GM18520 (cell line): ENCODE measurements at regions not wholly inside any gene's neighbourhood (a gene's known extent, or its start where the extent isn't known, plus 50 kb on each side); places are given as distances from the start of the nearest gene placed in this dataset.

ENCODE experiments used
- ATAC-seq: cut with Tn5 transposase; IDR thresholded peaks from one replicate; pipeline ENCODE4 v1.9.1; 2021; ENCODE audit not compliant: unreplicated experiment

- ATAC-seq: no peak
These were observed 1161.3 kb downstream of the C4orf33 start for GRCh38 chr4:130257271-130257670.

DNA sequence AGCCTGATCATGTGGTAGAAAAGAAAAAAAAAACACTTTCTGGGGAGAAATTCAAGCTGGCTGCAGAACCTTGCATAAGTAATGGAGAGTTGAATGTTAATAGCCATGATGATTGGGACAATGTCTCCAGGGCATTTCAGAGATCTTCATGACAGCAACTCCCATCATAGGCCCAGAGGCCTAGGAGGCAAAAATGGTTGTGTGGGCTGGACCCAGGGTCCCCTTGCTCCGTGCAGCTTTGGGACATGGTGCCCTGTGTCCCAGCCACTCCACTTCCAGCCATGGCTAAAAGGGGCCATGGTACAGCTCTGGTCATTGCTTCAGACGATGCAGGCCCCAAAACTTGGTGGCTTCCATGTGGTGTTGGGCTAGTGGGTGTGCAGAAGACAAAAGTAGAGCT, 1170.9 kb downstream of the C4orf33 start:
- no peak for ATAC-seq

DNA sequence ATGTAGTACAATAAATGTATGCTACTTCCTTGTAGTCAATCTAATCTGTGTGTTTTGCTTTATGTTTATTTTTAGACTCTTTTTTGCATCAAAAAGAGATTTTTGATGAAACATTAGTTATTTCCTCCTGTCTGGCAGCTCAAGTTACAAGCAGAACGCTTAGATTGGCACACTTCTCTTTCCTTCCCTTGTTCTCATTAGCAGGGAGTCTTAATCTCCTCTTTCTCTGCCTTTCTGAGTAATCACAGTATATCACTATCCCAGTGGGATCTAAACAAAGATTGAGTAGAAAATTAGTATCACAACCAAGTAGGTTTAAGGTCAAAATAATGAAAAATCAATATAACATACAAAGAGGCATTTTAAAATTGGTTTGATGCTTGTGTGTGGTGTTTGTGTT, 1192.6 kb downstream of the C4orf33 start:
- ATAC-seq: no peak

GRCh38 chr4:130293692-130294091, 1197.7 kb downstream of the C4orf33 start:
- ATAC-seq: no peak

GRCh38 chr4:130296448-130296847, 1200.5 kb downstream of the C4orf33 start:
- ATAC-seq: no peak

DNA sequence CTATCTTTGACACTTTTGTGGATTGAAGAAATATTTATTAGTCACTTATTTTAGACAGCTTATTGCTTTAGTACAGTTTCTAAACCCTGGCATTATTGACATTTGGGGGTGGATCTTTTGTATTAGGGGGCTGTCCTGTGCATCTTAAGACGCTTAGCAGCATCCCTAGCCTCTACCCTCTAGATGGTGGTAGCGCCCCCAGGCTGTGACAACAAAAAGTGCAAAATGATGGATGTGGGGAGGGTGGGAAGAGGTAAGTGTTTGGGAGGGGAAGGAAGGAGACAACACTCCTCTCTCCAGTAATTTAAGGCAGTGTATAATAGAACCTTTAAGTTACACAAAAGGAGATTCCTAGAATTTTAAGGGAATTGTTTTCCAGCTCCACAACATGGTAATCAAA, 1210.6 kb downstream of the C4orf33 start:
- no peak for ATAC-seq

- no peak for ATAC-seq
These were observed 1213.3 kb downstream of the C4orf33 start for GRCh38 chr4:130309221-130309620.

GRCh38 chr4:130322439-130322838, 1226.5 kb downstream of the C4orf33 start:
- ATAC-seq: no peak

GRCh38 chr4:130329036-130329435, 1233.1 kb downstream of the C4orf33 start:
- ATAC-seq: no peak

DNA sequence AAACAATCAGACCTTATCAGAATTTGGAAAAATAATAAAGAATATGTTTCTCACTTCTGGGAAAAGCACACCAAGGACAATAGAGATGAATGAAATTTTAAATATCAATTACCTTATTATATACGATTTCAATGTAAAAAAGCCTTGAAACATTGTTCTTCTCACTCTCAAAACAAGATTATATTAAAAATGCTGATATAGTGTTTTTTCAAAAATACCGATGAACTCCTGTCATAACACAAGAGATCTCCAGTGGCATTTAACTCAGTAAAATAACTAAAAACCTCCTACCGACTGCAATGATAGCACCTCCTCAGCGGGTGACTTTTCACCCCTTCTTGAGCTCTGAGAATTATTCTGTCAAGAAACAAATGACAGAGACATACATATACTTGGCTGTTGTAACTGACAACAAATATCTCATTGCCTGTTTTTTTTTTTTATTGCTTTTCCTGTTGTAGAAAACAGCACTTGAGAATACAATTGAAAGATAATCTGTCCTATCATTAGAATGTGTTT, 1237.3 kb downstream of the C4orf33 start:
- no peak for ATAC-seq

DNA sequence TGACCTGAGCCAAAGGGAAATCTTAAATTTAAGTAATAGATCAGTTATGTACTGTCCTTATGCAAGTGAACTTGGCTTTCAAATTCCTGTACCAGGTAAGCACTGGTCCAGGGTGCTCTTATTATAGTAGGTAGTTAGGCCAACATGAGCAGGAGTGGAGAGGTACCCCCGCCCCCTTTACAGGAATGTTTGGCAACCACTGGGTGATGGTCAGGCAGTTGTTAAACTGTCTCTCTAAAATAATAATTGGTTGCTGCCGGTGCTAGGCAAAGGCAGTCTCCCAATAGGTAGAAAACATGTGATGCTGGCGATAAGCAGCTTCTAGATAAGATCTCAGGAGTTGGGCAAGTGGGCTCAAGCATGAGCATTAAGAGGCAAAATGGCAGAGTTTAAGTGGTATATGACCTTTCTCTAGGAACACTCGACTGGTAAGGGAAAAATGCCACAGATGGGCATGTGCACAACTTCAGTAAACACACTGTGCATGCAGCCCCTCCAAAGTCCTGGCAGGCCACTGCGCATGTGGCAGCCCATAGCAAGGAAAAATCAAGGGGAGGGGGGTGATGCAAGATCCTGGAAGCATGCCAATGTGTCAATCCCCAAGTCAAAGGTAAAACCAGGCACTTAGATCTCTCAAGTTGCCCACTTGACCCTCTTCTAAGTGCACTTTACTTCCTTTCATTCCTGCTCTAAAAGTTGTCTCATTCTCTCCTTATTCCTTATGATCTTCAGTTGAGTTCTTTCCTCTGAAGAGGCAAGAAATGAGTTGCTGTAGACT, 1239.7 kb downstream of the C4orf33 start:
- ATAC-seq: no peak

DNA sequence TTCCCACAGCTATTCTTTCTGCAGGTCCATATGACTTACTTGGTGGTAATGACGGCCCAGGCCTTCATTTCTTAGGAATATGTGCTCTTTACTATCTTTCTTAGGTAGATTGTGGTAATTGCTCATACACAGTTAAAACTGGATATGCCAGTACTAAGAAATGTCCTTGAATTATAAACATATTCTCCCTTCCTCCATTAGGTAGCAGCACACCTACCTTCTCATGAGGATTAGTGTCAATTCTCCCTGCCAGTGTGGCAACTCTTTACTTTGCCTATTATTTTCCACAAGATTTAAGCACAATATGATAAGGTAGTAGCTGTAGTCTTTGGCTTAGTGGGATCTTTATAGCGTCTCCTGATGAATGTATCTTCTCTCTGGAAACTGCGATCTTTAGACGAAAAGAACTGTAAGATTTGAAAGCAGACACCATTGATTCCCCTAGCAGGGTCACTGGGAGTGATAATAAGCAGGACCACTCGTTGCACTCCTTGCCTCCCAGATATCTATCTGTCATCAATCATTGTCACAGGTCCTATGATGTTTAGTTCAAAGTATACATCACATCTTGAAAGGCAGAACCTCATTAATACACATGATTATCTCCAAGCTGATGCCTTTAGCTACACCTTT, 1240.7 kb downstream of the C4orf33 start:
- peak; percentile 86 for ATAC-seq

DNA sequence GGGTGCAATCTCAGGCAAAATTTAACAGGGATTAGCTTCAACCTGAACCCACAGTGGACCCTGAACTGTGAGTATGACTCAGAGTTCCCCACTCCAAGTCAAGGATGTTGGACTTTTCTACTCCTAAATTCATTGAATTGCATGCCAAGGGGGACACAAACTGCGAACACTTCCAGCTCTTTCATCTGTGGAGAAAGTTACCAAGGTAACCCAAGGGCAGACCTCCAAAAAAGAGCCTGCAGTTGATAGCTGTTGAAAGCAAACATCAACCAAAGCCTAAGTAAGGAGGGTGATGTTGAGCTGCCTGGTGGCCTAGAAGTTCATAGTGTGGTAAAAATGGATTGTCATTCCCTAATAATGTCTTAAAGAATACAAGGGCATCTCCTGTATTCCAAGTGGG, 1242.9 kb downstream of the C4orf33 start:
- no peak for ATAC-seq

- no peak for ATAC-seq
These were observed 1253.8 kb downstream of the C4orf33 start for GRCh38 chr4:130349745-130350144.

GRCh38 chr4:130356873-130357272, 1260.9 kb downstream of the C4orf33 start:
- ATAC-seq: no peak

GRCh38 chr4:130359542-130359941, 1263.6 kb downstream of the C4orf33 start:
- no peak for ATAC-seq

DNA sequence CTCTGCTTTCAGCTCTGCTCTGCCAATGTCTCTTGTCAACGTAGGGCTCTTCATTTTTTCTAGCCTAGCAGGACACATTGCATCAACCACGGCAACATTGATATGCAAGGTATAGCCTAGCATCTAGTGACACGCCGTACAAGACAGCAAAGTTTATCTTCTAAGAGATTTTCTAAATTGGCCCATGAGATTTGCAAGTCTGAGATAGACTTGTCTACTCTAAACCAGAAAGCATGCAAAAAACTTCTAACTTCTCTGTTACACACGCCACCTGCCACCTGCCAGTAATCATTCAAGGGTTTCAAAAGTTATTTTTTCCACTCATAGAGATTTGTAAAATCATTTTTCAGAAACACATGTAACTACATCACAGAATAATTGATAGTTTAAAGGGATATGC, 1265.7 kb downstream of the C4orf33 start:
- no peak for ATAC-seq

GRCh38 chr4:130368668-130369067, 1272.7 kb downstream of the C4orf33 start:
- no peak for ATAC-seq

GRCh38 chr4:130393231-130393630, 1297.3 kb downstream of the C4orf33 start:
- ATAC-seq: no peak

DNA sequence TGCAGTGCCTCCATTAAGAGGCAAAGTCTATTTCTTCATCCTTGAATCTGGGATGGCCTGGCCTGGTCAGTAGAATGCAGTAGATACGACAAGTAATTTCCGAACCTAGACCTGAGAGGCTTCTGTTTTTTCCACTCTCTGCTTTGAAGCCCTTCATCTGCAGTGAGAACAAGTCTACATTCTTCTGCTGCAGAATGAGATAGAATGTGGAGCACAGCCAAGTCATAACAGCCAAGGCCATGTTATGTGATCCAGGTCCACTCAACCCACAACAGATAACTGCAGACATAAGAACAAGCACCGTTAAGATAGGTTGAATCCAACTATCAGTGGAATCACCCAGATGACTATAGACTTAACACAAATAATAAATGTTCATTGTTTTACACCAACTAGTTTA, 1297.7 kb downstream of the C4orf33 start:
- no peak for ATAC-seq

- no peak for ATAC-seq
These were observed 1299.9 kb downstream of the C4orf33 start for GRCh38 chr4:130395871-130396270.

GRCh38 chr4:130403221-130403620, 1307.3 kb downstream of the C4orf33 start:
- no peak for ATAC-seq
